GM18508 (cell line): ENCODE measurements at regions not wholly inside any gene's neighbourhood (a gene's known extent, or its start where the extent isn't known, plus 50 kb on each side); places are given as distances from the start of the nearest gene placed in this dataset.

Source experiments
- ATAC-seq: cut with Tn5 transposase; IDR thresholded peaks from one replicate; pipeline ENCODE4 v1.9.1; 2021; ENCODE audit warnings: moderate number of reproducible peaks; ENCODE audit not compliant: insufficient read depth, unreplicated experiment

DNA sequence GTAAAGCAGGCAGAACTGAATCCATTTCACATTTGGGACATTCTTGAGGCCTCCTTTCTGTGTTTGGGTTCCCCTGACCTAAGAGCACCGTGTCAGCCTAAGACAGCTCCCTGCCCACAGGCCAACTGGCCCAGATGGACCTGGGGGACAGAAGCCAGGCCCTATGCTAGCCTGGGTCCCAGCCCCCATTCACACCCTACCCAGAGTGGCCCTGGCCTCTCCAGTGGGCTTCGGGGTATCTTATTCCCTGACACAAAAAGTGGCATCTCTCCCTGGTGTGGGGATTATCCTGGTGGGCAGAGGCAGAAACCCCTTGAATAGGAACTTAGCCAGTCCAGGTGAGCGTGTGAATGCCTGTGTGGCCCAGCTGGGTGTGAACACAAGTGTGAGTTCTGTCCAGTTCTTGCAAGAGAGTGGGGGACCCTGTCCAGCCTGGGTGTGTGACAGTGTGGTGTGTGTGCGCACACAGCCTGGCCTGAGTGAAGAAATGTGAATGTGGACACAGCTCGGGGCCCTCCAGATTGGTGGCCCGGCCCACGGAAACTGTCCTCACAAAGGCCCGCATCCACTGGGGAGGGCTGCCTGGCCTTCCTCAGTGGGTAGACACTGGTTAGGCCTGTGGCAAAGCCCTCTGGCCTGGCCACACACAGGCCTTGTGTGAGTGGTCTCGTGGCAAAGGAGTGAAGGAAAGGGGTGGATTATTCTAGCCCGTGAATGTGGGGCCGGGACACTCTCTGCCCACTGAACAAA lies 63.0 kb upstream of the HAAO start:
- no peak for ATAC-seq

DNA sequence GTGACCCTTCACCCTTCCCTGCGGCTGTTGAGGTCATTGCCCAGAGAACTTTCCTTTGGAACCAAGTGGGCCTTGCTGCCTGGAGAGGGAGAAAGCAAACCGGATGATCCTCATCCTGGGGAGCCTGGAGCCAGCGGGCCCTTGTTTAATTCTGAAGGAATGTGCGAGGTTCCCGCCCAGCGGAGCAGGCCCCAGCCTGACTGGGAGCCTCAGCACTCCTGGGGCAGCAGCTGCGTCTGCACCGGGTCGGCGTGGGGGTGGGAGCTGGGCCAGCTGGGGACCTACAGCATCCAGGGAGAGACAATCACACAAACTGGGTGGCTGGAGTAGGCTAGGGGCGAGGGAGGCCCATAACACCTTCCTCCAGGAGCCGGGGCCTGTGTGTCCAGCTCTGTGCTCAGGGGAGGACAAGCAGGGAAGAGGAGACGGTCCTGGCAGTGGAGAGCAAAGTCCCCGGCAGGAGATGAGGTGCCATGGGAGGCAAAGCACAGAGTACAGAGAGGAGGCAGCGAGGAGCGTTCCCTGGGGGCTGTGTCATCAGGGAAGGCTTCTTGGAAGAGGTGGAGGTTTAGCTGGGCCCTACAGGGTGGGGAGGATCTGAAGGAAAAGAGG lies 61.9 kb upstream of the HAAO start:
- no peak for ATAC-seq

DNA sequence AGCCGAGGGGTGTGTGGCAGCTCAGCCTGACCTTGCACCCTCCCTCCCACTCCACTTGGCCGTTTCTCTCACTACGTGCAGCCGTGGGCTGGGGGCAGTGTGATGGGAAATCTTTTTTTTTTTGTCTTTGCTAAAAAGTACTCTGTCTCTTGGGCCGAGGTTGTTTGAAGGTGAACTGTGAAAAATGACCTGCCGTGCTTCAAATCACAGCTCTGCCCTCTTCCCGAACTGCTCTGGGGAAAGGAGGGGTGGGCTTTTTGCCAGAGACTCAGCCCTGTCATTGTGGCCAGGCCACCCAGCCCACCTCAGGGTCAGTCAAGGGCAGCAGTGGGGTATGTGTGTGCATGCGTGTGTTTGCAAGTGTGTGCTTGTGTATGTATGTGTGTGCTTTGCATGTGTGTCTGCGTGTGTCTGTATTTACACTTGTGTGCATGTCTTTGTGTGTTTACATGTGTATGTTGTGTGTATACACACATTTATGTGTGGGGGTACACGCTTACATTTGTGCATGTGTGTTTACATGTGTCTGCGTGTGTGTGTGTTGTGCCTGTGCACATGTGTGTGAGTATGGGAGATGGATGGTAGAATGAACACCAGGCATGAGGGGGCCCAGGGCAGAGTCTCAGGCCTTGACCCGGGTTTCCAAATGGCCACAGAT lies 61.3 kb upstream of the HAAO start:
- ATAC-seq = no peak

DNA sequence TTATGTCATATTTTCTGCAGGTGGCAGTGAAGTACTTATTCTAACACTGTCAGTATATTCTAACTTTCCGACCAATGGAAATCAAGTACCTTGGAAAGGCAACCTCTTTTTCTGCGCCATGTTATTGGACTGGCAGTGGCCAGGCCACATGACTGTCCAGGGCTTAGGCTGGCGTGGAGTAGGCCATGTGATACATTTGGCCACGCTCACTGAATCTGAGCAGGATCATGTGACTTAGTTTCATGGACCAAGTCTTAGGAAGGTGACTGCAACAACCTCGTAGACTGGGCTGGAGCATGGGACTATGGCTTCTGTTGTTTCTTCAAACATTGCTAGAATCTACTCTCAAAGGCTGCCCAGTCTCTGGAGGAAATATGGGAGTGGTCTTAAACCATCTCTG lies 60.4 kb upstream of the HAAO start:
- ATAC-seq = no peak

DNA sequence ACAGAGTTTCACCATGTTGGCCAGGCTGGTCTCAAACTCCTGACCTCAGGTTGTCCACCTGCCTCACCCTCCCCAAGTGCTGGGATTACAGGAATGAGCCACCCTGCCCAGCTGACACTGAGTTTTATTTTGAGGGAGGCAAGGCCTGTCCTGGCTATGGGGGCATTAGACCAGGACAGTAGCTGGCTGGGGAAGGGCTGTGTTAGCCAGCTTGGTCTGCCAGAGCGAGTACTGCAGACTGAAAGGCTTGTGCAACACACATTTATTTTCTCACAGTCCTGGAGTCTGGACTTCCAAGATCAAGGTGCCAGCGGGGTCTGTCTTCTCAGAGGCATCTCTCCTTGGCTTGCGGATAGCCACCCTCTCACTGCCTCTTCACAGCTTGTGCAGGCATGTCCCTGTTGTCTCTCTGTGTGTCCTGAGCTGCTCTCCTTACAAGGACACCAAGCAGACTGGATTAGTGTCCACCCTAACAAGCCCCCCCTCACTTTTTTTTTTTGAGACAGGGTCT lies 59.4 kb upstream of the HAAO start:
- ATAC-seq = no peak

DNA sequence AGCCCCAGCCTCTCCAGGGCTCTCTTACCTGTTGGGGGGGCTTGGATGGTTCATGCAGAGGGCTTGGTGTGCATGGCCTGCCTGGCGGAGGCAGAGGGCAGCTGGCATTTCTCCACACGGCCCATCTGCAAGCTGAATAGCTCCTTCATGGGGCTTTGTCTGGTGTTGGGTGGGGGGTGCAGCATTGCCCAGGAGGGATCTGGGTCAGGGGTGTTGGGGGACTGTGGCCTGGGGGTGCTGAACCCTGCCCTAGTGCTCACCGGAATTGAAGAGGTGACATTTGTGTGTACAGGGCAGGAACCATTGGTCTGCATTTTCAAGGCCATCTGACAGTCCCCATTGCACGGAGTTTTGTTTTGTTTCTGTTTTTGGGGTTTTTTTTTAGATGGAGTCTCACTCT lies 58.8 kb upstream of the HAAO start:
- ATAC-seq = no peak

DNA sequence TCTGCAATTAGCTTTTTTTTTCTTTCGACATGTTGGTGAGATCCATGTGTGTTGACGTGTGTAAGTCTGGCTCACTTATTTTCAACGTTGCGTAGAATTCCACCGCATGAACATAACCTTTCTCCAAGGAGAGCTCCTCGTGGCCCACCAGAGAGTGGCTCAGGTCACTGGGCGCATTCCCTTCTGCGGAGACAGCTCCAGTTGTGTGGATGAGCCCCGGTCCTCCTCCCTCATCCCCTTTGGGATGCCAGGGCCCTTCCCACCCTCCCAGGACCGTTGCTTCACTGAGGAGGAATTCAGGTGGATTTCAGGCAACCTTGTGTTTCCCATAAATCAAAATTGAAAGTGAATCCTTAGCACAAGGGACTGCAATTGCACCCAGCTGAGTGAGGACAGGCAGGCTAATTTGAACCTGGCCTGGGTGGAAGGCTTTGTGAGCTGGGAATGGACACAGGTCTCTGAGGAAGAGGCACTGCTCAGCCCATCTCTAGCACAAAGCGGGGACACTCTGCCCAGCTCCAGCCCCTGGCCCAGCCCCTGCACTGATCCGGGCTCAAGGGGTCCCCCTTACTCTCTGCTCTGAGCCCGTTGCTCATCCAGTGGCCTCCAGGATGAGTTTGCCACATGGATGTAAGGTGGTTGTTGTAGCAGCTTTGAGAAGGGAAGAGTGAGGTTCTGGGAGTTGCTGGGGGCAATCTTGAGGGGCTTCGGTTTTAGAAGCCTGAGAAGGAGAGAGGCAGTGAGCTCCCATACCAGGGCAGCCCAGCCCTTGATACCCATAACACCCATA lies 57.8 kb upstream of the HAAO start:
- no peak for ATAC-seq

DNA sequence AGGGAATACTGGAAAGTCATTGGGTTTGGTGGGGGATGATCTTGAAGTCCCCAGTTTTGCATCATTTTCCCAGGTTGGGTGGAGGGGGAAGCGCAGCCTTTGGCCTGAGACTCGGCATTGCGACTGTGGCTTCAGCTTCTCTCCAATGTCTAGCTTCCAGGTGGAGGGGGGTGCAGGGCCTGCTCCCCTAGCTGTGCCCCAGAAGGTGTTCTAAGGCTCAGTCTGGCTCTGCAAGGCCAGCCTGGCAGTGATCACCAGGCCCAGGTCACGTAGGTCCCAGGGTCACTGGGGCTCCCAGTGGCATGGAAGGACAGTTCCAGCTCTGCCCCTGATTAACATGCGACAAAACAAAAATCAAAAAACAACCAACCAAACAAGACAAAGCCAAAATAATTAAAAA lies 56.9 kb upstream of the HAAO start:
- no peak for ATAC-seq

DNA sequence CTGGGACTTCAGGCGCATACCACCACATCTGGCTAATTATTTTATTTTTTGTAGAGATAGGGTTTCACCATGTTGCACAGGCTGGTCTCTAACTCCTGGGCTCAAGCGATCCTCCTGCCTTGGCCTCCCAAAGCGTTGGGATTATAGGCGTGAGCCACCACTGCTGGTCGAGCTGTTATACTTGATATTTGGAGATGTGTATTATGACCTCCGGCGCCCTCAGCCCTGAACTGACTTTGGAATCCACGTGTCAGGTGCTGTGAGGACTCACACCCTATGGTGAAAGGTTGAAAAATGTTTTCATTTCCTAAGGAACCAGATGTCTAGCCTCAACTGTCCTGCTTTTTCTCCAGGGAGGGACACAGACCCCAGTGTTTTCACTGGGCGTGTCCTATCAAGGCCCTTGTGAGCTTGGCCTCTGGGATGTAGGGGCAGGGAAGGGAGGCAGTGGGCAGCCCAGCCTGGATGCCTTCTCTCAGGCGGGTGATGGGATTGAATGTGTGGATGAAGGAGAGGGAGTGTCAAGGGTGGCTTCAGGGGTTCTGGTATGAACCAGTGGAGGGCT lies 56.4 kb upstream of the HAAO start:
- ATAC-seq = no peak

DNA sequence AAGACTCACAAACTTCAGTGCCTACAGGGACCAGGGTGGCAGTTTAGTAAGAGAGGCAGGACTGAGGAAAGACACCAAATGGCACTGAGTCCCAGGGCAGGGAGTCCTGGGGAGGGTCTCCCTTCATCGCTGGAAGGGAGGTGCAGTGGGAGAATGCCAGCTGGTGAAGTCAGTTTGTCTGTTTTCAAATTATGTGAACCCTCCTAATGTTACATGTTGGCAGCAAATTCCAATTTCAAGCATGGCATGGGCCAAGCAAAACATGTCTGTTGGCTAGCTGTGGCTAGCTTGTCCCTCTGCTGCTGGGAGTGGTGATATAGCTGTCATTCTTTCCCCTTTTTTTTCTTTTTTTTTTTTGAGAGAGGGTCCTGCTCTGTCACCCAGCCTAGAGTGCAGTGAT lies 55.9 kb upstream of the HAAO start:
- ATAC-seq = no peak

DNA sequence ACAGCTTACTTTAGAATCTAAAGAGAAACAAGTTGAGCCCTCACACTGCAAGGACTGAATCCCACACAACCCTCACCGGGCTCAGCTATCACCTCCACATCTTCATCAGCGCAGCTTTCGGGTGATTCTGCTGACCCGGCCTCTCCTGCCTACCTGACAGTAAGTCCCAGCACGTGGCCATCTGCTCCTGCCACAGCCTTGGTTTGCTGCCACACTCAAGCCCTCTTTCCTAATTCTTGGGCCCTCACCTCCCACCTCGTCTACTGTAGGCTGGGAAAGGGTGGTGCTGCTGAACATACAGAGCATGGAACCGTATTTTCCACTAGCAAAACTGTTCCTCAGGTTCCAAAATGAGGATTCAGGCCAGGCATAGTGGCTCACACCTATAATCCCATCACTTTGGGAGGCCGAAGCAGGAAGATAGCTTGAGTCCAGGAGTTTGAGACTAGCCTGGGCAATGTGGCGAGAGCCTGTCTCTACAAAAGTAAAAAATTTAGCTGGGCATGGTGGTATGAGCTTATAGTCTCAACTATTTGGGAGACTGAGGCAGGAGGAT lies 55.3 kb upstream of the HAAO start:
- ATAC-seq = no peak

DNA sequence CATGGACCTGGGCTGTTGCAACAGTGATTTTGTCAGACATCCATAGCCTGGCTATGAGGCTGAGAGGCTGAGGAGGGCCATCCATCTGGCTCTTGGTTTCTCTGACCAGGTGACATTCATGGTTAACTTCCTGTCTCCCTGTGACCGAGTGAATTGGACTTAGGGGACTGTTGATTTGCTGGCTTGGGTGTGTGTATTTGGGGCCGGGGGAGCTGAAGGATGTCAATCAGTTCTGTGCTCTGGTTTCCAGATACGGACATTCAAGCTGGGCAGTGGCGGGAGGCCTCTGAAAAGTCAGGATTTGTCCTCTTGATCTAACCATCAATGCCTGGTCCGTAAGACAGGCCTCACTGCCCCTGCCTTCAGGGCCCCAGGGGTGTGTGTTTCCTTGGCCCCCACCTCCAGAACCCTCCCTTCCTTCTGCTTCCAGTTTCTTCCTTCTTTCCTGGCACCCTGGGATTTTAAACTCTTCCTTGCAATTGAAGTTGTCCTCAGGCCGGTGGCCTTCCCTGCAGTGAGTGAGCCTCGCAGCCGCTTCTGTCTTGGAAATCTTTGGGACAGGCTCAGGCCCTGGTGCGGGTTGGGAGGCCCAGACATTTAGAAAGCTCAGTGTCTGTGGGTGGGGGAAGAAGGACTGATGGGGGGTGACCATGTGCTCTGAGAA lies 54.7 kb upstream of the HAAO start:
- no peak for ATAC-seq

DNA sequence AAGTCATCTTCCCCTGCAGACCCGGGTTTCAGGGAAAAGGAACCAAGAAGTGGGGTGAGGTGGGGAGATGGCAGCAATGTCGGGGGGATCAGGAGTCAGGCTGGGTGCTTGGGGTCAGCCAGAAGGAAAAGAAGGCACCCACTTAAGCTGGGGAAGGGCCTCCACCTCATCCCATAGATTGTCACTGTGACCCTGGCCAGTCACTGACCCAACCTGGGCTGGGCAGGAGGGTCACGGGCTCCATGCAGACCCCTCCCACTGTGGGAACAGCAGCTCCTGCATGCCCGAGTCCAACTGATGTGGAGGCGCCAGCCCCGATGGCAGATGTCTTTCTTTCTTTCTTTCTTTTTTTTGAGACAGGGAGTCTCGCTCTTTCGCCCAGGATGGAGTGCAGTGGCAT lies 53.6 kb upstream of the HAAO start:
- no peak for ATAC-seq

DNA sequence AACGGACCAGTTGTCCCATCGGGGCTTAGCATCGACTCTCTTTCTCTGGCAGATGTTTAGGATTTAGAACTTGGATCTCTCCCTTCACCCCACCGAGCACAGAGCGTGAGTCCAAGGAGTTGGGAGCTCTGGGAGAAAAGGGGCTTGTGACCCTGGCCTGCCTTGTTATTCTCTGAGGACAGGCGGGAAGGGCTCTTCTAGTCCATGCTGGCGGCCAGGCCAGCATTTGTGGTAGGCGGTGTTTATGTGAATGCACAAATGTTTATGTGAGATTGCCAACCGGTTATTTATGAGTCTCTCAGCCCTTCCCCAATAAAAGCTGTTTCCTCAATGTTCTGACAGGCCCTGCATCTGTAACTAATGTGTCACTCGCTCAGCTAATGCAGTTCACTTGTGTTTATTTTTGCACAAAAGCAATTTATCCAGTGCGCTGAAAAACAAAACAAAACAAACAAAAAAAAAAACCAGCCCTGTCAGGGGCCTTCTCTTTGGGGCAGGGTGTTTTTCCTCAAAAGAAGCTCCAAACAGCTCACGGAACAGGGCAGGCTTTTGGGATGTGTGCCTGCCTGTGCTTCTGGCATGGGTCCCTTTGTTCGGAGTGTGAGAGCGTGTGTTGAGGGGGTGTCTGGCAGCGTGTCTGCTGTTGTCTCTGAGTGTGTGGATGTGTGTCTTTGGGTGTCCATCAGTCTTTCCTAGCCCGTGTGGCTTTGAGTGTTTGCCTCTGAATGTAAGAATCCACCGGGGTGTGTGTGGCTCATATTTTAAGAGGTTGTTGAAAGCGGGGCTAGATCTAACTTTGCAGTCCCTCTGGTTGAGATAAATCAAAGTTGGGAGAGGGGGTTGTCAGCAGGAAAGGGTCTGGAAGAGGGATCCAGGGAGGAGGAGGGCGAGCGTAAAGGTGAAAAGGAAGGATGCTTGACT lies 52.8 kb upstream of the HAAO start:
- no peak for ATAC-seq

DNA sequence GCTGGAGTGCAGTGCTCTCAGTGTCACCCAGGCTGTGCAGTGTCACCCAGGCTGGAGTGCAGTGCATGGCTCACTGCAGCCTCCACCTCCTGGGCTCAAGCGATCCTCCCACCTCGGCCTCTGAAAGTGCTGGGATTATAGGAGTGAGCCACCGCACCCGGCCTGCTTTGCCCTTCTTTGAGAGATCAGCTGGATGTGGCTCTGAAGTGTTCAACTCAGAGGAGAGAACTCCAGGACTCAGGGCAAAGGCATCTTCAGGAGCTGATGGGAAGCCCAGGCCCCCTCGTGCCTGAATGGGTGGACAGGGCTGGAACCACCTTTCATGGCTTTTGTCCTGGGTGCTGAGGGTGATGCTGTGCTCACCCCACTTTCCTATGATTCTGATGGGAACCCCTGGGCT lies 52.0 kb upstream of the HAAO start:
- ATAC-seq = no peak

DNA sequence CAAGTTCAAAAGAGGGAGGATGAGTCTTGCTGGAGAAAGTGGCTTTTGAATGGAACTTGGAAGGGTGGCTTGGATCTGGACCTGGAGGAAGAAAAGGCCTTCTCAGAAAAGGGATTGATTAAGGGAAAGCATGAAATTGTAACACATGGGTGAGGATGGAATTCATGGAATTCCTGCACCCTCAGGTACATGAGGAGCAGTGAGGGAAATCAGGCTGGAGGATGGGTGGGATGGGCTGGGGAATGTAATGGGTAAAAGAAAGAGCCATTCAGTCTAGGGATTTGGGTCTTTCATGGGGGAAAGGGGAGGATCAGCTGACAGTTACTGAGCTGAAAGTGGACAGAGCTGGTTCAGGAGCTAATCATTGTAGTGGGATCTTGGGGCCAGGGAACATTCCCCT lies 51.2 kb upstream of the HAAO start:
- ATAC-seq = no peak

DNA sequence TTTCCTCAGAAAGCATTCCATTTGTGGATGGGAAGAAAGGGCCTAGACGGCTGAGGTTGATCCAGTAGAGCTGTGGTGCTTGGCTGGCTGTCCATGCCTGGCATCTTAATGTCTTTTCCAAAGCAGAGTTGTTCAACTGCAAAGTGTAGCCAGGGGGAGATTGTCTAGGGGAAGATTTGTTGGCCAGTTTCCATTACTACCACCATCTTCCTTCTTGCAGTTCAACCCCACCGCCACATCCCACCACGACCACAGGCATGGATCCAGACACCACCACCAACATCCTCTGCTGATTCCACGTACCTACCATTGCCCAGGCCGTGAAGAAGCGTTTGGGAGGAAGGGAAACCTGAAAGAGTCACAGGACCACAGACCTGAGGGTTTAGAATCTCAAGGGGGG lies 50.7 kb upstream of the HAAO start:
- ATAC-seq = no peak

DNA sequence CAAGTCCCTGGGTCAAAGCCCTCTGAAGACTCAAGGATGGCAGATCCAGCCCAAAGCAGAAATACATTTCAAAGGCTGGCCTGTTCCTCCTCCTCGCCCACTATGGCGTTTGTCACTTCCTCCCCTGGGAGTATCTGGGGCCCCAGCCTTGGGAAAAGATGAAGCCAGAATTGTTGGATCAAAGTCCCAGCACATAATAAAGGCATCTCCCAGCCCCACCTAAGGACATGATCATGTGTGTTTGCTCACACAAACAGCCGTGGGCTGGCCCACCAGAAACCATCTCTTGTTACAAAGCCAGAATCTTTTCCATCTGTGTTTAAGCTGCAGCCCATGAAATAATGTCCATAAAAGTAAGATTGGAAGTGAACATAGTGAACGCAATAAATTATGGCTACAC lies 50.1 kb upstream of the HAAO start:
- ATAC-seq = no peak
